ENCODE measurements at regions not wholly inside any gene's neighbourhood (a gene's known extent, or its start where the extent isn't known, plus 50 kb on each side); places are given as distances from the start of the nearest gene placed in this dataset.

DNA sequence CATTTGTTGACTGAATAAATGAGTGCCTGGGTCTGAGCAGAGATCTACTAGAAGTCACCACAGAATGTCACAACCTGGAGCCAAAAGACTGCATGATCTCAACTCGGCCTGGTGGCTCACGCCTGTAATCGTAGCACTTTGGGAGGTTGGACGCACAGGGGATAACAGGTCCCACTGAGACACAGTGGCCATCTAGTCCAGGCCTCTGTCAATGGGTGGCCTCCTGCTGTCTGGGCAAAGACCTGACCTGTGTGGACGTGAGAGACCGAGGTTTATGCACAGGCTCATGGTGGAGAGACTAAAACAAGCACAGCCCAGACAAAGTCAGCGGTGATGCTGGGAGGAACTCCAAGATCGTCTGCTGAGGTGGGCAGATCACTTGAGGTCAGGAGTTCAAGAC is 103.0 kb upstream of the BACE2 start:
- intact Hi-C loops (cut with DNase I), result no loop called here
- H3K27me3 ChIP-seq (ENCODE audit: control insufficient read depth, insufficient read depth, low read length), result no peaks in the 10 kb centered on the region

DNA sequence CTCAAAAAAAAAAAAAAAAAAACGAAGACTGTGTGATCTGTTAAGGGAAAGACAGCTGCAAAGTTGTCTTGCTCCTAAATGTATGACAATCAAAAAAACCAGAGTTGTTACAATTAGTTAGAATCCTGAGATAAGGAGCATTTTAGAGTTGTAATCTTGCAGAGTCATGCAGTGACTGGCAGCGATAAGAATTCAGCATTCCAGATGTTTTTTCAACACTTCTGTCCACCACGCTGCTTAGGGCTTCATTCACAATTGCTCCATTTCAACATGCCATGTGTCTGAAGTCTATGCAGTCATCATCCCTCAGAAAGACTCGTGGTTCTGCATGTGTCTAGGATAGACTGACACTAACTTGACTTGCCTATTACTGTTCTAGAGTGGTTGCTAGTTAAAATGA is 102.4 kb upstream of the BACE2 start:
- H3K4me3 ChIP-seq (ENCODE audit: low read length in 3 of 3), result no peak overlapping the region
- no peak overlapping the region for H3K27ac ChIP-seq (ENCODE audit: low read depth in 2 of 2, low read length in 2 of 2)
- intact Hi-C loops (cut with DNase I), result no loop called here
- H3K9me3 ChIP-seq (ENCODE audit: control insufficient read depth in 2 of 3, insufficient read depth in 1 of 3, low read length in 3 of 3), result no peaks in the 10 kb centered on the region
- TF ChIP-seq, protein P1, sequence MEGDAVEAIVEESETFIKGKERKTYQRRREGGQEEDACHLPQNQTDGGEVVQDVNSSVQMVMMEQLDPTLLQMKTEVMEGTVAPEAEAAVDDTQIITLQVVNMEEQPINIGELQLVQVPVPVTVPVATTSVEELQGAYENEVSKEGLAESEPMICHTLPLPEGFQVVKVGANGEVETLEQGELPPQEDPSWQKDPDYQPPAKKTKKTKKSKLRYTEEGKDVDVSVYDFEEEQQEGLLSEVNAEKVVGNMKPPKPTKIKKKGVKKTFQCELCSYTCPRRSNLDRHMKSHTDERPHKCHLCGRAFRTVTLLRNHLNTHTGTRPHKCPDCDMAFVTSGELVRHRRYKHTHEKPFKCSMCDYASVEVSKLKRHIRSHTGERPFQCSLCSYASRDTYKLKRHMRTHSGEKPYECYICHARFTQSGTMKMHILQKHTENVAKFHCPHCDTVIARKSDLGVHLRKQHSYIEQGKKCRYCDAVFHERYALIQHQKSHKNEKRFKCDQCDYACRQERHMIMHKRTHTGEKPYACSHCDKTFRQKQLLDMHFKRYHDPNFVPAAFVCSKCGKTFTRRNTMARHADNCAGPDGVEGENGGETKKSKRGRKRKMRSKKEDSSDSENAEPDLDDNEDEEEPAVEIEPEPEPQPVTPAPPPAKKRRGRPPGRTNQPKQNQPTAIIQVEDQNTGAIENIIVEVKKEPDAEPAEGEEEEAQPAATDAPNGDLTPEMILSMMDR (IDR thresholded peaks at IDR 0.05; ENCODE audit: borderline replicate concordance, extremely low read depth, insufficient read depth), result no peak
- H3K9ac ChIP-seq (ENCODE audit: low read length in 3 of 3), result no peak overlapping the region
- FAIRE-seq (no peak), DNase-seq (no peak)
- H3K4me1 ChIP-seq (ENCODE audit: control insufficient read depth in 2 of 3, insufficient read depth in 2 of 3, low read depth in 1 of 3, low read length in 3 of 3), result no peaks in the 10 kb centered on the region
- H3K36me3 ChIP-seq (ENCODE audit: control insufficient read depth in 2 of 3, insufficient read depth in 3 of 3, low read length in 3 of 3), result no peaks in the 10 kb centered on the region
- no peaks in the 10 kb centered on the region for H3K27me3 ChIP-seq (ENCODE audit: control insufficient read depth, insufficient read depth, low read length)

More for the DNA sequence above, 103.0 kb upstream of the BACE2 start:
- Histone ChIP-seq H3K36me3 (ENCODE audit: control insufficient read depth in 2 of 3, insufficient read depth in 3 of 3, low read length in 3 of 3) (no peaks in the 10 kb centered on the region), H3K4me1 (ENCODE audit: control insufficient read depth in 2 of 3, insufficient read depth in 2 of 3, low read depth in 1 of 3, low read length in 3 of 3) (no peaks in the 10 kb centered on the region), H3K27ac (ENCODE audit: low read depth in 2 of 2, low read length in 2 of 2) (no peak overlapping the region), H3K9me3 (ENCODE audit: control insufficient read depth in 2 of 3, insufficient read depth in 1 of 3, low read length in 3 of 3) (no peaks in the 10 kb centered on the region), H3K9ac (ENCODE audit: low read length in 3 of 3) (no peak overlapping the region), H3K4me3 (ENCODE audit: low read length in 3 of 3) (no peak overlapping the region)
- FAIRE-seq, result no peak
- no peak for DNase-seq
- TF ChIP-seq, protein P1 (IDR thresholded peaks at IDR 0.05; ENCODE audit: borderline replicate concordance, extremely low read depth, insufficient read depth), result no peak

DNA sequence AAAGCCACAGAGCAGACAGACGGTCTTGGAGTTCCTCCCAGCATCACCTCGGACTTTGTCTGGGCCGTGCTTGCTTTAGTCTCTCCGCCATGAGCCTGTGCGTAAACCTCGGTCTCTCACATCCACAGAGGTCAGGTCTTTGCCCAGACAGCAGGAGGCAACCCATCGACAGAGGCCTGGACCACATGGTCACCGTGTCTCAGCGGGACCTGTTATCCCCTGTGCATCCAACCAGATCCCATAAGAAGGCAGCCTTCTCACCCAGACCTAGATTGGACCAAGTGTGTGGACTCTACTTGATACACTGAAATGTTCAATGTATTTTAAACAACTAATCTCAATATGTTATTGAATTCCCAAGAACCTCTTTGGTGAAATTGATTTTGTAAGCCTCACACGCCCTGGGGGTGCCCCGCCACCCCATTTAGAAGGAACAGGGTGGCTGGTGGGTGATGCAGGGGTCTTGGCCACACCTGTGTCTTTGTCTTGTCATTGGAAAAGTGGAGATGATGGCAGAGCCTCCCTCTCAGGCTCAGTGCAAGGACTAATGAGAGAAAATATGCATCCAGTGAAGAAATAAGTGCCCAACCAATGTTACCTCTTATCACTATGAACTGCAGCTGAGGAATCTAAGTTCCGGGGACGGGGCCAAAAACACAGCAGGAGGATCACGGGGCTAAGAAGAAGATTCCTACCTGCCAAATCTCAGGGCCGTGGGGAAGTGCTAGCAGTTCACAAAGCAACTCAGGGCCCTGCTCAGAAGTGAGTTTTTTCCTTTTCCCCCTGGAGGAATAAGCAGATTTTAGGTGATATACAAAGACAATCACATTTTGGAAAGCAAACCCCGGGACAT is 101.6 kb upstream of the BACE2 start:
- intact Hi-C loops (cut with DNase I), result no loop called here
- no peak overlapping the region for H3K9ac ChIP-seq (ENCODE audit: low read length in 3 of 3)
- TF ChIP-seq, protein P1 (IDR thresholded peaks at IDR 0.05; ENCODE audit: borderline replicate concordance, extremely low read depth, insufficient read depth), result no peak
- H3K27ac ChIP-seq (ENCODE audit: low read depth in 2 of 2, low read length in 2 of 2), result no peak overlapping the region
- DNase-seq (no peak), FAIRE-seq (no peak)
- no peaks in the 10 kb centered on the region for H3K4me1 ChIP-seq (ENCODE audit: control insufficient read depth in 2 of 3, insufficient read depth in 2 of 3, low read depth in 1 of 3, low read length in 3 of 3)
- H3K36me3 ChIP-seq (ENCODE audit: control insufficient read depth in 2 of 3, insufficient read depth in 3 of 3, low read length in 3 of 3), result no peaks in the 10 kb centered on the region
- H3K9me3 ChIP-seq (ENCODE audit: control insufficient read depth in 2 of 3, insufficient read depth in 1 of 3, low read length in 3 of 3), result no peaks in the 10 kb centered on the region
- H3K4me3 ChIP-seq (ENCODE audit: low read length in 3 of 3), result no peak overlapping the region
- H3K27me3 ChIP-seq (ENCODE audit: control insufficient read depth, insufficient read depth, low read length), result no peaks in the 10 kb centered on the region
